ENCODE measurements at regions not wholly inside any gene's neighbourhood (a gene's known extent, or its start where the extent isn't known, plus 50 kb on each side); places are given as distances from the start of the nearest gene placed in this dataset.

GRCh38 chr1:229975047-229975446 lies 92.0 kb upstream of the GALNT2 start:
- no peaks in the 10 kb centered on the region for H3K9me3 ChIP-seq
- H3K27me3 ChIP-seq, result no peaks in the 10 kb centered on the region
- H3K36me3 ChIP-seq, result no peaks in the 10 kb centered on the region
- TF ChIP-seq POLR2A (IDR thresholded peaks at IDR 0.05) (no peak), CTCF (IDR thresholded peaks at IDR 0.05 in 4 of 5, conservative IDR thresholded peaks at IDR 0.05 in 1 of 5) (no peak)
- no peak for DNase-seq
- in situ Hi-C loops (cut with MboI; ENCODE audit: low sequenced_read_pairs in 4 of 4) (loop anchor here in 1 of 4 donors (25.0 kb wide), 1 partner anchor 313 kb away; no protein-coding TSS in a partner anchor), intact Hi-C loops (cut with DNase I; ENCODE audit: low total_unique reads) (loop anchor here (10.0 kb wide), 1 partner anchor 160 kb away; no protein-coding TSS in a partner anchor)
- ATAC-seq, result no peak
- H3K4me3 ChIP-seq, result no peak overlapping the region
- H3K27ac ChIP-seq, result no peak overlapping the region
- H3K4me1 ChIP-seq, result no peaks in the 10 kb centered on the region

- H3K9me3 ChIP-seq, result no peaks in the 10 kb centered on the region
- H3K4me1 ChIP-seq, result no peaks in the 10 kb centered on the region
- H3K27ac ChIP-seq, result no peak overlapping the region
- H3K4me3 ChIP-seq, result no peak overlapping the region
- H3K36me3 ChIP-seq, result no peaks in the 10 kb centered on the region
- in situ Hi-C loops (cut with MboI; ENCODE audit: low sequenced_read_pairs in 4 of 4) (loop anchor here in 1 of 4 donors (25.0 kb wide), 1 partner anchor 318 kb away; no protein-coding TSS in a partner anchor), intact Hi-C loops (cut with DNase I; ENCODE audit: low total_unique reads) (loop anchor here (10.0 kb wide), 1 partner anchor 55 kb away; no protein-coding TSS in a partner anchor)
- ATAC-seq, result no peak
- no peak for DNase-seq
- H3K27me3 ChIP-seq, result no peaks in the 10 kb centered on the region
- TF ChIP-seq POLR2A (IDR thresholded peaks at IDR 0.05), result no peak
These were observed 87.0 kb upstream of the GALNT2 start for GRCh38 chr1:229980009-229980408.

- no peak for TF ChIP-seq CTCF (IDR thresholded peaks at IDR 0.05 in 4 of 5, conservative IDR thresholded peaks at IDR 0.05 in 1 of 5)
- TF ChIP-seq POLR2A (IDR thresholded peaks at IDR 0.05), result no peak
- in situ Hi-C loops (cut with MboI; ENCODE audit: low sequenced_read_pairs in 4 of 4), result loop anchor here in 1 of 4 donors (25.0 kb wide), 1 partner anchor 319 kb away; no protein-coding TSS in a partner anchor
- intact Hi-C loops (cut with DNase I; ENCODE audit: low total_unique reads), result loop anchor here (10.0 kb wide), 1 partner anchor 53 kb away; no protein-coding TSS in a partner anchor
These were observed 85.3 kb upstream of the GALNT2 start for GRCh38 chr1:229981736-229982135.

GRCh38 chr1:229984310-229984991 lies 82.6 kb upstream of the GALNT2 start:
- DNase-seq, result no peak
- TF ChIP-seq POLR2A (IDR thresholded peaks at IDR 0.05) (no peak), CTCF (IDR thresholded peaks at IDR 0.05 in 4 of 5, conservative IDR thresholded peaks at IDR 0.05 in 1 of 5) (no peak)
- Histone ChIP-seq H3K27ac (no peak overlapping the region), H3K36me3 (no peaks in the 10 kb centered on the region), H3K4me3 (no peak overlapping the region), H3K27me3 (no peaks in the 10 kb centered on the region), H3K9me3 (no peaks in the 10 kb centered on the region), H3K4me1 (peaks cover 10 to 14% of the 10 kb centered on the region in 2 donors)
- ATAC-seq, result no peak
- intact Hi-C loops (cut with DNase I; ENCODE audit: low total_unique reads) (loop anchor here (10.0 kb wide), 1 partner anchor 50 kb away; no protein-coding TSS in a partner anchor), in situ Hi-C loops (cut with MboI; ENCODE audit: low sequenced_read_pairs in 4 of 4) (loop anchor here in 1 of 4 donors (25.0 kb wide), 1 partner anchor 322 kb away; no protein-coding TSS in a partner anchor)

More at GRCh38 chr1:229981736-229982135, 85.3 kb upstream of the GALNT2 start:
- Histone ChIP-seq H3K4me3 (no peak overlapping the region), H3K9me3 (no peaks in the 10 kb centered on the region), H3K4me1 (no peaks in the 10 kb centered on the region), H3K27ac (no peak overlapping the region), H3K36me3 (no peaks in the 10 kb centered on the region), H3K27me3 (no peaks in the 10 kb centered on the region)
- DNase-seq (no peak), ATAC-seq (no peak)

GRCh38 chr1:229984992-229985612 lies 81.9 kb upstream of the GALNT2 start:
- in situ Hi-C loops (cut with MboI; ENCODE audit: low sequenced_read_pairs in 4 of 4) (loop anchor here in 1 of 4 donors (25.0 kb wide), 1 partner anchor 323 kb away; no protein-coding TSS in a partner anchor), intact Hi-C loops (cut with DNase I; ENCODE audit: low total_unique reads) (loop anchor here (10.0 kb wide), 1 partner anchor 50 kb away; no protein-coding TSS in a partner anchor)
- H3K27ac ChIP-seq, result no peak overlapping the region

More at GRCh38 chr1:229984992-229985612, 81.9 kb upstream of the GALNT2 start:
- peaks cover 10 to 14% of the 10 kb centered on the region in 2 donors for H3K4me1 ChIP-seq
- TF ChIP-seq CTCF (IDR thresholded peaks at IDR 0.05 in 4 of 5, conservative IDR thresholded peaks at IDR 0.05 in 1 of 5) (no peak), POLR2A (IDR thresholded peaks at IDR 0.05) (no peak)
- ATAC-seq, result no peak
- no peaks in the 10 kb centered on the region for H3K27me3 ChIP-seq
- DNase-seq, result no peak
- H3K36me3 ChIP-seq, result no peaks in the 10 kb centered on the region
- no peak overlapping the region for H3K4me3 ChIP-seq
- no peaks in the 10 kb centered on the region for H3K9me3 ChIP-seq
